ENCODE measurements at regions not wholly inside any gene's neighbourhood (a gene's known extent, or its start where the extent isn't known, plus 50 kb on each side); places are given as distances from the start of the nearest gene placed in this dataset.
"Not testable (repeated sequence)": the region's sequence is repeated elsewhere in the genome, so short reads cannot be mapped to it uniquely, and the experiment has no call there.

GRCh38 chr5:2375757-2376250 is 375.7 kb downstream of the IRX2 start:
- no peak for DNase-seq

GRCh38 chr5:2375291-2375690 is 376.2 kb downstream of the IRX2 start:
- no peak for DNase-seq

GRCh38 chr5:2374703-2375102 is 376.8 kb downstream of the IRX2 start:
- no peak for DNase-seq

DNA sequence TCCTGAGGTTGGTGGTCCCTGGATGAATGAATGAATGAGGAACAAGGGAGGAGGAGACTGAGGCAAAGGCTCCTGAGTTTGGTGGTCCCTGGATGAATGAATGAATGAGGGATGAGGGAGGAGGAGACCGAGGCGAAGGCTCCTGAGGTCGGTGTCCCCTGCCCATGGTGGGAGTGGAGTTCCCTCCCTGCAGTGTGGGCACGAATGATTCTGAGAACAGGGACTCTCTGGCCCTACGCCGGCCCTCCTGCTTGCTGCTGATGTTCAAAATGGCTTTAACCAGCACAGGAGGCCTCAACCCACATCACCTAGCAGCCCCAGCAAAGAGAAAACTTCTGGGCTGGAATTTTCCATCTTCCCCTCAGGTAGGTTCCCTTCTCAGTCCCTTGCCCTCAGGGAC is 377.8 kb downstream of the IRX2 start:
- no peak for DNase-seq

DNA sequence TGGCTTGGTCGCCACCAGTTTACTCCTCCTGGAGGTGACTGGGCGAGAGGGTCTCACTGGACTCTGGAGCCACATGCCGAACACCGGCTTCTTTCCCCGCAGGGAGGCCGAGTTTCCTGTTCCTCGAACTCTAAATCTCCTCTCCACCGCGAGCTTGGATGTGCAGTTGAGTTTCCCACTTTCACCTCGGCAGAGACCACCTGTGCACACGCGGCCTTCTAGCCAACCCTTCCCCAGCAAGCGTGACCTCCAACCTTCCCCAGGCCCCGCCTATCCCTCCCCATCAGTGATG is 380.1 kb downstream of the IRX2 start:
- no peak for DNase-seq

DNA sequence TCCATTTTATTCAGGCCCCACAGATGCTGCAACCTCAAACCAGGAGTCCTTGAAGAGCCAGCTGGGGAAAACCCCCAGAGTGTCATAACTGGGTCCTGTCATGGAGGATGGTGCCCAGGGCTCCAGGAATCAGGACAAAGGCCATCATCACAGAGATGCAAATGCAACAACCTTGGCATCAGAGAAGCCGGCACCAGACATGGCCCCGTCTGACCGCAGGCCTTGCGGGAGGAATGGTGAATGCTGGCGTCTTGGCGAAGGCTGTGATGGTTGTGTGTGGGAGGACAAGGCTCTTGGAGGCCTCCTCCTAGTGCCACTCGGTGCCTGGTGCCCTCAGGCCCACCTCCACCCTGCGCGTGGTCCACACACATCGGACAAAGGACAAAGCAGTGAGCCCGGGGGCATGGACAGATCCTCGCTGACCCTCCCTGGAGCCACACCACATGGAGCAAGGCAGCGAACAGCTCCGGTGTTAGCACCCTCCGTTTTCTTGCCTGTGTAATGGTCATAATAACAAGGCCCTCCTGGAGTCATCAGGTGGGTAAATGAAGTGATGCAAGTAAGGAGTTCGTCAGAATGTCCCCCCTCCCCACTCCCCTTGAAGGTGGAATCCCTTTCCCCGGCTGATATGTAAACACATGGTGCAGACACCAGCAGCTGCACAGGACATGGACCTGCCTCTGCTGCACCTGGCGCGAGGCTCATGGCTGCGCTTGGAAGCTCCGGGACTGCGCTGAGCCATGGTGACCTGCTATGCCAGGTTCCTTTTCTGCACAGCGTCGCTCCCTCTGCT is 380.7 kb downstream of the IRX2 start:
- DNase-seq = no peak

- DNase-seq = no peak
These were observed 382.3 kb downstream of the IRX2 start for GRCh38 chr5:2369178-2369577.

GRCh38 chr5:2366816-2367215 is 384.7 kb downstream of the IRX2 start:
- no peak for DNase-seq

- DNase-seq = no peak
These were observed 394.2 kb downstream of the IRX2 start for GRCh38 chr5:2357309-2357708.

DNA sequence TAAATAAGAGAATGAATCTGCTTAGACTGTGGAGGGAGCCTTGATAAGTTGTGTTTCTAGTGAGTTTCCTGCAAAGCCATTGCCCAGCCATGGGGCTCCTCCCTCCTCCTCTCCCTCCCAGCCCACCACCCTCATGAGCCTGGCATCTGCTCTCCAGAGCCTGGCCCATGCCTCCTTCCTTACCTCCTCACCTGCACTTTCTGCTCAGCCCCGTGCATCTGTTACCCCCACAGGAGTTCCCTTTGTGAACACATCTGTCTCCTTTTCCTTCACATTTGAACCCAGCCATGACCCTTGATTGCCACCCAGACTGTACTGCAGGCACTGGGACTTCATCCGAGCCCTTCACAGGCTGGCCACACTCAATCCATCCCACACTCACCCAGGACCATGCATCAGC is 395.6 kb downstream of the IRX2 start:
- no peak for DNase-seq

DNA sequence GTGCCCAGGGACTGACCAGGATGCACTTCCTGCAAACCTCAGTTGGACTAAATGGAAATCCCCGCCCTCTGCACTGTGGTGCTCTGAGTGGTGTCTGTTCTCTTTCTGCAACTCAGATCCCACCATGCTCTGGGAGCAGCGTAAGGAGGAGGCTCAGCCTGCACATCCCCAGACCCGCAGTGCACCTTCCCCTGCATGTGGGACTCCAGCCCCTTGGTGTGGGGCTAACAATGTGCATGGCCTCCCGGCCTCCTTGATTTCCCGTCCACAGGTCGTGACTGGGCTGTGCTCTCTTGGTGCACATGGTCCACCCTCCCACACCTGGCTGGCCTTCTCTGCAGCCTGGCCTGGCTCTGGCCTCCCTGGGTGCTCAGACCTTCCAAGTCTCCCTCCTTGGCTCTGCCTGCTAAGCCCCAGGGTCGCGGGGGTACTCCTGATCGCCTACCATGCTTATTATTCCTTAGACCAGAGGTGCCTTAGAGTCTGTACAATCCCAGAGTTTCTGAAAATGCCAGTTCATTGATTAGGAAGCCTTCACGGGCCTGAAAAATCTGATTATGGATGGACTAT is 397.5 kb downstream of the IRX2 start:
- DNase-seq = no peak

- no peak for DNase-seq
These were observed 398.3 kb downstream of the IRX2 start for GRCh38 chr5:2353211-2353610.

DNA sequence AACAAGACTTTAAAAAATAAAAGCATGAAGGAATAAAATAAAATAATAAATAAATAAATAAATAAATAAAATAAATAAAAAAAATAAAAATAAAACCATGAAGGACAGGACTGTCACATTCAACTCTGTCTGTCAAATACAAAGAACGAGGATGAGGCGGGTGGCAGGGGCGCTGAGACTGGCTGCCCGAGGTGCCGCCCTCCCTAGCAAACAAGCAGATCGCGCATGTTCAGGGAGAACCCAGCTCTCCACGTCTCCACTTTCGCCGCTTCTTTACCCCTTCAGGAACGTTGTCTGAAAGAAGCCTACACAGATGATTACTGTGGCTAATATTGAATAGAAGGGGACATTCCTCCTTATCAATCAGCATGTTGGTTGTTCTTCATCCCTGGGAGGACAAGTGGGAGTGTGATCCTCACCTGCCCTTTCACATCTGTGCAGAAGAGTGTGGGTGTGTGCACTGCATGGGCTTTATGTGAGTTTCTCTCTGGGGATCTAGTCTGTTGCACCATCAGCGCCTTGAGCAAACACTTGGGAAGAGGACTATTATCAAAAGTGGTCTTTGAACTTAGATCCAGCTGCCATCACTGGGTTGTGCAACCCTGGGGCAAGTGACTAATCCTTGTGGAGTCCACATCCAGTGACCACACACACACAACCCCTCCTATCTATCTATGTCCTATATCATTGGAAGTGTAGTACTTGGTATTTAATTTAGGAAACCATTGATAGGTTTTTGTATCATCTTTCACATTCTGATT is 399.2 kb downstream of the IRX2 start:
- DNase-seq = no peak

GRCh38 chr5:2349768-2350167 is 401.7 kb downstream of the IRX2 start:
- DNase-seq = not testable (repeated sequence)

DNA sequence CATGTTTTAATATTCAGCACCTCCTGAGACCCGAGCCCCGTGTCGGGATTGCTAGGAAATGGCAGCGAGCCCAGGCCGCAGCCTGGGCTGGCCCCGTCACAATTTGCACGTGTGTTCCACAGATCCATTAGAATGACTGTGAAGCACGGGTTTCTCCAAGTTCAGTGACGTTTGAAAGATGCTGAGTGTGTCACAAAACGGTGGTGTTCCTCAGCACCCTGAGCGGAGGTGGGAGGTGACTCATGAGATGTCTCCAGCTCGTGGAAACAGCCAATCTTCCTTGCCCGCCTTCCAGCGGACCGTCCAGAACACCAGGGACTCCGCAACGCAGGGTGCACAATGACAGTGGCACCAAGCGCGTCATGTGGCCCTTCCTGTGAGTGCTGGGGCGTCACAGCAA is 412.8 kb downstream of the IRX2 start:
- DNase-seq = no peak

- DNase-seq = no peak
These were observed 415.6 kb downstream of the IRX2 start for GRCh38 chr5:2335733-2336515.

GRCh38 chr5:2335125-2335732 is 416.2 kb downstream of the IRX2 start:
- DNase-seq = no peak

DNA sequence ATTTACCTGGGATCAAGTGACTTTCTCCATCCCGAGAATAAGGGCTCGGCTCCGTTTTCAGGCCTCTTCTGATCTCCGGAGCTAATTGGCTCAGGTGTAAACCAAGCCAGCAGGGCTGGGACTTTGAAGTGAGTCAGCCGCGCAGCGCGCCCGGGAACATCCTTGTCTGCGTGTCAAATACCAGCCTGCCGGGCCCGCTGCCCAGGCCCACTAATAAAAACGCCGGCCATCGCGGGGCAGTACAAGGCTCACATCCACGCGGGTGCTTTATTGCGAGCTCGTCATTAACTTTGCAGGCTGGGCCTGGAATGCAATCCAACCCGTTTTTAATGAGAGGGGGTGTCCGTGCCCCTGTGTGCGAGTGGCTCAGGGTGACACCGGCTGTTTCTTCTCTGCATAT is 416.8 kb downstream of the IRX2 start:
- peak; percentile 2 for DNase-seq

- DNase-seq = no peak
These were observed 418.2 kb downstream of the IRX2 start for GRCh38 chr5:2333291-2333690.

DNA sequence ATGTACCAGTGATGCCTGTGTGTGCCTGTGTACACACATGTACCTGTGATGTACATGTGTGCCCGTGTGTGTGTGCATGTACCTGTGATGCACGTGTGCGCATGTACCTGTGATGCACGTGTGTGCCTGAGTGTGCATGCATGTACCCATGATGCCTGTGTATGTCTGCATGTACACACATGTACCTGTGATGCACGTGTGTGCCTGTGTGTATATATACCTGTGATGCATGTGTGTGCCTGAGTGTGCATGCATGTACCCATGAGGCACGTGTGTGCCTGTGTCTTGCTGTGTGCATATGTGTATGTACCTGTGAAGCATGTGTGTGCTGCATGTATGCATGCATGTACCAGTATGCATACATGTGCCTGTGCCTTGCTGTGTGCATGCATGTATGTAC is 419.0 kb downstream of the IRX2 start:
- DNase-seq = no peak

DNA sequence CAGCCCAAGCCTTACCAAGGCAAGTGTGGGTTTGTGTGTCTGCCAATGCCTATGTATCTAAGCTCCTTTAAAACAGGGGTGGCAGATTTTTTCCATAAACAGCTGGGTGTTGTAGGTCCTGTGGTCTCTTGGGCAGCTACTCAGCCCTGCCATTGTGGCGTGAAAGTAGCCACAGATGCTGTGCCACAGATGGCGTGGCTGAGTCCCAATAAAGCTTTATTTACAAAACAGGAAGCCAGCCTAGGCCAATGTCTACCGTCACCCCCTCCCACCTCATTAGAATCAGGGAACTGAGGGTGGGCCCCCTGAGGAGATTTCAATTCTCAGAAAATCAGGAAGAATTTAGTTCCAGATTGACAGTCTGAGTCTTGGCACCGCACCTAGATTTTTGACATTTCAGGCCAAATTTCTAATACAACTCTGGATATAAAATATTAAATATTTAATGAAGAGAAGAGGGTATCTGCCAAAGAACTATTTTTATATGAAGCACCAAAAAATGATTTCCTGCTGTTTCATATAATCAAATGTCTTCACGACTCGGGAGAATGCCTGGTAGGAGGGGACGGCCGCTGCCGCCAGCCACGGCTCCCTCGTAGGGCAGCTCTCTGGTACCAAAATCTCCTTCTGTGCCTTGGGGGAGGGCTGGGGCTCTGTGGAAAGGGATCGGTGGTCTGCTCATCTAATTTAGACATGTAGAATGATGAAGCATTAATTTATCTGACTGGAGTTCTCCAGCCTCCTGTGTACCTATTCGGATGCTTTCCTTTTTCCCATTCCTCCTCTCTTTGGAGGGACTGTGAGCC is 420.9 kb downstream of the IRX2 start:
- DNase-seq = no peak

- DNase-seq = no peak
These were observed 421.7 kb downstream of the IRX2 start for GRCh38 chr5:2329741-2330140.
